IMR-90 (cell line): ENCODE measurements at regions not wholly inside any gene's neighbourhood (a gene's known extent, or its start where the extent isn't known, plus 50 kb on each side); places are given as distances from the start of the nearest gene placed in this dataset.

Source experiments
- ATAC-seq: fragments of 200-7000 bp; cut with Tn5 transposase; 2 replicates; pipeline ENCODE4 v1.9.1; 2020; ENCODE audit warnings: low read depth, mild to moderate bottlenecking, moderate library complexity
- BruUV-seq: library from RNA; stranded (reverse); fragments of 400-500 nt; replicated peaks from 2 replicates; lab custom pipeline; 2021; lab: Mats Ljungman, UMichigan
- CTCF ChIA-PET: fragments of 300-600 bp; formaldehyde crosslinking; extraction: SDS; loops from one replicate; lab custom pipeline; 2021; ENCODE audit warnings: antibody characterized with exemption; lab: Yijun Ruan, JAX
- POLR2A ChIA-PET: fragments of 300-600 bp; sonication (Branson Sonifier 250); formaldehyde crosslinking; loops from one replicate; lab custom pipeline; 2022; ENCODE audit warnings: antibody characterized with exemption; ENCODE audit not compliant: unreplicated experiment; lab: Charles Lee
- DNase-seq: peaks from one replicate; pipeline ENCODE4 v3.0.0; 2013
- H2AFZ ChIP-seq: replicated peaks from 2 replicates; pipeline ENCODE3; 2013; ENCODE audit warnings: low read length, mild to moderate bottlenecking; ENCODE audit not compliant: poor library complexity
- H2AK5ac ChIP-seq: 2 replicates; pipeline ENCODE4 v1.6.1; 2013; ENCODE audit warnings: low read depth, low read length, inconsistent platforms
- H2AK9ac ChIP-seq: replicated peaks from 2 replicates; pipeline ENCODE3; 2013; ENCODE audit warnings: mild to moderate bottlenecking, low read depth, low read length, moderate library complexity; ENCODE audit not compliant: poor library complexity
- H2BK120ac ChIP-seq: 2 replicates; pipeline ENCODE4 v1.6.1; 2013; ENCODE audit warnings: low read depth, low read length, inconsistent platforms
- H2BK15ac ChIP-seq: 3 replicates; pipeline ENCODE4 v1.6.1; 2013; ENCODE audit warnings: low read depth, low read length, inconsistent platforms
- H2BK20ac ChIP-seq: 2 replicates; pipeline ENCODE4 v1.6.1; 2013; ENCODE audit warnings: low read depth, mild to moderate bottlenecking, inconsistent platforms, low read length, moderate library complexity
- H2BK5ac ChIP-seq: 2 replicates; pipeline ENCODE4 v1.6.1; 2013; ENCODE audit warnings: mild to moderate bottlenecking, low read depth, low read length, inconsistent platforms; ENCODE audit not compliant: poor library complexity, severe bottlenecking
- H3K14ac ChIP-seq: replicated peaks from 2 replicates; pipeline ENCODE4 v1.6.1; 2013; ENCODE audit warnings: low read depth, low read length, inconsistent platforms
- H3K18ac ChIP-seq: 2 replicates; pipeline ENCODE4 v1.6.1; 2013; ENCODE audit warnings: low read depth, low read length, control low read depth
- H3K23ac ChIP-seq: 2 replicates; pipeline ENCODE4 v1.6.1; 2013; ENCODE audit warnings: low read depth, low read length, inconsistent platforms
- H3K27ac ChIP-seq: 2 replicates; pipeline ENCODE4 v1.5.1; 2013; ENCODE audit warnings: mild to moderate bottlenecking, control low read depth, low read length; ENCODE audit not compliant: insufficient read depth
- H3K27me3 ChIP-seq: 2 replicates; pipeline ENCODE4 v1.6.1; 2013; ENCODE audit warnings: low read length; ENCODE audit not compliant: control insufficient read depth, insufficient read depth
- H3K36me3 ChIP-seq: 2 replicates; pipeline ENCODE4 v1.6.1; 2013; ENCODE audit warnings: low read length, mixed read lengths; ENCODE audit not compliant: control insufficient read depth, insufficient read depth
- H3K4ac ChIP-seq: 2 replicates; pipeline ENCODE4 v1.6.1; 2013; ENCODE audit warnings: low read depth, low read length, inconsistent platforms
- H3K4me1 ChIP-seq: 2 replicates; pipeline ENCODE4 v1.6.1; 2013; ENCODE audit warnings: low read length, mixed read lengths; ENCODE audit not compliant: control insufficient read depth, insufficient read depth
- H3K4me2 ChIP-seq: 2 replicates; pipeline ENCODE4 v1.6.1; 2013; ENCODE audit warnings: low read depth, mild to moderate bottlenecking, control low read depth, low read length, moderate library complexity
- H3K4me3 ChIP-seq: 2 replicates; pipeline ENCODE4 v1.5.1; 2013; ENCODE audit warnings: low read depth, mild to moderate bottlenecking, control low read depth, low read length, moderate library complexity; ENCODE audit not compliant: insufficient read depth
- H3K56ac ChIP-seq: 2 replicates; pipeline ENCODE4 v1.6.1; 2013; ENCODE audit warnings: low read length, inconsistent platforms; ENCODE audit not compliant: insufficient read depth; ENCODE audit errors: extremely low read depth
- H3K79me1 ChIP-seq, 2 experiments: 2 replicates each; pipeline ENCODE4 v1.6.1; 2013; ENCODE audit warnings: low read length in 2 of 2, inconsistent platforms in 1 of 2, low read depth in 1 of 2
- H3K9ac ChIP-seq: 2 replicates; pipeline ENCODE4 v1.6.1; 2013; ENCODE audit warnings: low read depth, low read length, control low read depth
- H3K9me1 ChIP-seq: 2 replicates; pipeline ENCODE4 v1.6.1; 2013; ENCODE audit warnings: low read length, inconsistent platforms; ENCODE audit not compliant: insufficient read depth
- H3K9me3 ChIP-seq: 2 replicates; pipeline ENCODE4 v1.6.1; 2013; ENCODE audit warnings: low read length; ENCODE audit not compliant: control insufficient read depth, insufficient read depth
- H4K20me1 ChIP-seq: 2 replicates; pipeline ENCODE4 v1.6.1; 2013; ENCODE audit warnings: low read length, inconsistent platforms; ENCODE audit not compliant: insufficient read depth
- H4K5ac ChIP-seq: 2 replicates; pipeline ENCODE4 v1.6.1; 2013; ENCODE audit warnings: mild to moderate bottlenecking, low read depth, low read length, control low read depth
- H4K8ac ChIP-seq, 2 experiments: 2 replicates each; pipeline ENCODE4 v1.6.1; 2013; ENCODE audit warnings: low read depth in 2 of 2, low read length in 2 of 2, control low read depth in 1 of 2, inconsistent platforms in 1 of 2
- H4K91ac ChIP-seq: 2 replicates; pipeline ENCODE4 v1.6.1; 2013; ENCODE audit warnings: low read depth, low read length, inconsistent platforms; ENCODE audit not compliant: insufficient read depth
- BHLHE40 ChIP-seq: fragments of 150-350 bp; IDR thresholded peaks from 2 replicates; pipeline ENCODE4 v1.6.1; 2016; ENCODE audit warnings: mild to moderate bottlenecking, low read depth, low read length
- CEBPB ChIP-seq: IDR thresholded peaks from 2 replicates; pipeline ENCODE4 v1.6.1; 2012; ENCODE audit warnings: low read depth, low read length, improper control_type of control experiment
- CHD1 ChIP-seq: IDR thresholded peaks from 2 replicates; pipeline ENCODE4 v1.6.1; 2012; ENCODE audit warnings: low read depth, low read length, improper control_type of control experiment
- CTCF ChIP-seq: conservative IDR thresholded peaks from 2 replicates; pipeline ENCODE4 v1.5.1; 2012; ENCODE audit warnings: mild to moderate bottlenecking, low read depth, low read length, improper control_type of control experiment
- ELK1 ChIP-seq: fragments of 150-350 bp; IDR thresholded peaks from 2 replicates; pipeline ENCODE4 v1.6.1; 2016; ENCODE audit warnings: low read depth, mild to moderate bottlenecking, low read length, moderate library complexity, borderline replicate concordance
- FOS ChIP-seq: fragments of 150-350 bp; IDR thresholded peaks from 2 replicates; pipeline ENCODE4 v1.6.1; 2016; ENCODE audit warnings: low read depth, low read length
- MAFK ChIP-seq: IDR thresholded peaks from 2 replicates; pipeline ENCODE4 v1.6.1; 2012; ENCODE audit warnings: low read depth, low read length, improper control_type of control experiment
- MAZ ChIP-seq: IDR thresholded peaks from 2 replicates; pipeline ENCODE4 v1.6.1; 2012; ENCODE audit warnings: low read depth, mild to moderate bottlenecking, low read length, improper control_type of control experiment, moderate library complexity, borderline replicate concordance
- MXI1 ChIP-seq: IDR thresholded peaks from 2 replicates; pipeline ENCODE4 v1.6.1; 2012; ENCODE audit warnings: low read depth, mild to moderate bottlenecking, low read length, moderate library complexity, borderline replicate concordance
- NFE2L2 ChIP-seq: fragments of 150-350 bp; IDR thresholded peaks from 2 replicates; pipeline ENCODE4 v1.6.1; 2016; ENCODE audit warnings: low read depth, mild to moderate bottlenecking, low read length
- POLR2A ChIP-seq: IDR thresholded peaks from 2 replicates; pipeline ENCODE4 v1.6.1; 2012; ENCODE audit warnings: mild to moderate bottlenecking, low read depth, low read length
- RAD21 ChIP-seq: IDR thresholded peaks from 2 replicates; pipeline ENCODE4 v1.6.1; 2012; ENCODE audit warnings: low read length, improper control_type of control experiment
- RCOR1 ChIP-seq: IDR thresholded peaks from 2 replicates; pipeline ENCODE4 v1.6.1; 2012; ENCODE audit warnings: mild to moderate bottlenecking, low read length, improper control_type of control experiment; ENCODE audit not compliant: insufficient replicate concordance
- RFX5 ChIP-seq: IDR thresholded peaks from 2 replicates; pipeline ENCODE4 v1.8.0; 2012; ENCODE audit warnings: low read depth, mild to moderate bottlenecking, low read length, moderate library complexity
- SMC3 ChIP-seq: fragments of 150-350 bp; IDR thresholded peaks from 2 replicates; pipeline ENCODE4 v1.6.1; 2016; ENCODE audit warnings: low read depth, mild to moderate bottlenecking, antibody characterized with exemption, low read length, moderate library complexity
- USF2 ChIP-seq: fragments of 150-350 bp; IDR thresholded peaks from 2 replicates; pipeline ENCODE4 v1.6.1; 2017; ENCODE audit warnings: mild to moderate bottlenecking, antibody characterized with exemption, low read length, low read depth
- WGBS, 2 experiments: methylation state at CpG; one replicate each; pipeline versions ENCODE4 v1.1.5 to v1.1.7; 2013; ENCODE audit warnings: missing lambda C conversion rate in 2 of 2; ENCODE audit not compliant: insufficient read length in 1 of 2; ENCODE audit errors: extremely low coverage in 2 of 2; 5-methylcytosine and 5-hydroxymethylcytosine counted together
- dilution Hi-C: fragments of 300-500 bp; cut with HindIII; formaldehyde crosslinking; loops from one replicate; pipeline ENCODE4 v1.14.3; 2018; ENCODE audit warnings: low sequenced_read_pairs; ENCODE audit not compliant: unreplicated experiment
- in situ Hi-C: fragments of 300-500 bp; cut with MboI; formaldehyde crosslinking; loops from 3 replicates; pipeline ENCODE4 v1.14.3; 2019; ENCODE audit warnings: low sequenced_read_pairs, inconsistent platforms, mixed read lengths
- intact Hi-C: fragments of 100-400 bp; cut with micrococcal nuclease; formaldehyde crosslinking; loops from 2 replicates; pipeline ENCODE4 v1.10.0; 2022

- no peak overlapping the region for H4K91ac ChIP-seq
- H3K27me3 ChIP-seq = no peaks in the 10 kb centered on the region; the same call in 1 of the 2 replicates
- DNase-seq (no peak), ATAC-seq (no peak)
- in situ Hi-C loops = no loop called here
- no peaks in the 10 kb centered on the region for H4K20me1 ChIP-seq
- H2AK9ac ChIP-seq = no peak overlapping the region
- H2AFZ ChIP-seq = no peak overlapping the region
- no peaks in the 10 kb centered on the region for H3K79me1 ChIP-seq
- H3K4me2 ChIP-seq = no peak overlapping the region
- H3K4me3 ChIP-seq = no peak overlapping the region
- TF ChIP-seq NFE2L2 = no peak
- no peak for TF ChIP-seq BHLHE40
- TF ChIP-seq CTCF = no peak
- TF ChIP-seq MAFK = no peak
- no peak for TF ChIP-seq FOS
- TF ChIP-seq USF2 = no peak
- TF ChIP-seq CEBPB = no peak
- no peak for TF ChIP-seq SMC3
- no peak for TF ChIP-seq CHD1
- no peak for TF ChIP-seq RAD21
- no peak for TF ChIP-seq ELK1
- TF ChIP-seq POLR2A = no peak
- no peak for TF ChIP-seq MXI1
- no peak for TF ChIP-seq RFX5
- no peak for TF ChIP-seq RCOR1
- no peak for TF ChIP-seq MAZ
- dilution Hi-C loops = no loop called here
- no peaks in the 10 kb centered on the region for H3K9me3 ChIP-seq
- H3K14ac ChIP-seq = no peak overlapping the region
- no peak overlapping the region for H3K56ac ChIP-seq
- H2BK120ac ChIP-seq = no peak overlapping the region
- no peak overlapping the region for H2BK5ac ChIP-seq
- H3K23ac ChIP-seq = no peak overlapping the region
- CTCF ChIA-PET = no interaction called here
- H3K9me1 ChIP-seq = no peaks in the 10 kb centered on the region
- intact Hi-C loops = no loop called here
- peaks cover 2% of the 10 kb centered on the region; the same call in 1 of the 2 replicates for H3K4me1 ChIP-seq
- no TSS peak for BruUV-seq
- no peak overlapping the region for H2BK20ac ChIP-seq
- H2AK5ac ChIP-seq = no peak overlapping the region
- H3K18ac ChIP-seq = no peak overlapping the region
- no peak overlapping the region for H3K9ac ChIP-seq
- H3K4ac ChIP-seq = no peak overlapping the region
- POLR2A ChIA-PET = no interaction called here
- no CpG with 5 or more reads among the region's 3 CpGs for WGBS, 2 experiments
- no peak overlapping the region for H2BK15ac ChIP-seq
- H3K36me3 ChIP-seq = no peaks in the 10 kb centered on the region
- no peak overlapping the region for H3K27ac ChIP-seq
- no peak overlapping the region for H4K5ac ChIP-seq
- H4K8ac ChIP-seq = no peak overlapping the region
Measured at GRCh38 chr10:6956562-6956961, 376.5 kb upstream of the PRKCQ start.
